ENCODE measurements at regions not wholly inside any gene's neighbourhood (a gene's known extent, or its start where the extent isn't known, plus 50 kb on each side); places are given as distances from the start of the nearest gene placed in this dataset.

GRCh38 chr4:22997358-22998224, 304.9 kb downstream of the GBA3 start:
- no peaks in the 10 kb centered on the region for H3K4me1 ChIP-seq (ENCODE audit: control insufficient read depth, insufficient read depth, low read length)
- DNase-seq (ENCODE audit: low read depth, low spot score) (no peak), ATAC-seq (no peak)
- H3K27ac ChIP-seq (ENCODE audit: low read length): no peak overlapping the region
- CTCF ChIA-PET: no interaction called here
- H3K4me3 ChIP-seq (ENCODE audit: low read depth in 2 of 2, low read length in 2 of 2): no peak overlapping the region
- in situ Hi-C loops (cut with HindIII; ENCODE audit: low pct_unique_long_range_greater_than_20kb, low sequenced_read_pairs): no loop called here
- POLR2A ChIA-PET: no interaction called here
- H3K9me3 ChIP-seq (ENCODE audit: control insufficient read depth, insufficient read depth, low read depth, low read length): no peaks in the 10 kb centered on the region
- no peaks in the 10 kb centered on the region for H3K27me3 ChIP-seq (ENCODE audit: control insufficient read depth, insufficient read depth, low read length)
- intact Hi-C loops (cut with micrococcal nuclease; ENCODE audit: unreplicated experiment): no loop called here
- TF ChIP-seq REST (IDR thresholded peaks at IDR 0.05; ENCODE audit: insufficient read depth in 1 of 2, low read depth in 2 of 2, low read length in 1 of 2) (no peak), CTCF (IDR thresholded peaks at IDR 0.05) (no peak), TCF7L2 (IDR thresholded peaks at IDR 0.05; ENCODE audit: low read depth, low read length) (no peak), POLR2AphosphoS5 (IDR thresholded peaks at IDR 0.05; ENCODE audit: low read depth, low read length) (no peak)
- BruUV-seq (replicated peaks): no TSS peak
- H3K36me3 ChIP-seq (ENCODE audit: control insufficient read depth, insufficient read depth, low read length): no peaks in the 10 kb centered on the region

- Histone ChIP-seq H3K36me3 (ENCODE audit: control insufficient read depth, insufficient read depth, low read length) (no peaks in the 10 kb centered on the region), H3K4me3 (ENCODE audit: low read depth in 2 of 2, low read length in 2 of 2) (no peak overlapping the region), H3K4me1 (ENCODE audit: control insufficient read depth, insufficient read depth, low read length) (no peaks in the 10 kb centered on the region), H3K27ac (ENCODE audit: low read length) (no peak overlapping the region), H3K27me3 (ENCODE audit: control insufficient read depth, insufficient read depth, low read length) (no peaks in the 10 kb centered on the region), H3K9me3 (ENCODE audit: control insufficient read depth, insufficient read depth, low read depth, low read length) (no peaks in the 10 kb centered on the region)
- no peak for ATAC-seq
- ChIA-PET POLR2A (no interaction called here), CTCF (no interaction called here)
- no TSS peak for BruUV-seq (replicated peaks)
- in situ Hi-C loops (cut with HindIII; ENCODE audit: low pct_unique_long_range_greater_than_20kb, low sequenced_read_pairs): no loop called here
- DNase-seq (ENCODE audit: low read depth, low spot score): no peak
- intact Hi-C loops (cut with micrococcal nuclease; ENCODE audit: unreplicated experiment): no loop called here
- TF ChIP-seq TCF7L2 (IDR thresholded peaks at IDR 0.05; ENCODE audit: low read depth, low read length) (no peak), SIN3A (IDR thresholded peaks at IDR 0.05; ENCODE audit: borderline replicate concordance, insufficient read depth, low read depth, low read length) (no peak), CTCF (IDR thresholded peaks at IDR 0.05) (no peak), REST (IDR thresholded peaks at IDR 0.05; ENCODE audit: insufficient read depth in 1 of 2, low read depth in 2 of 2, low read length in 1 of 2) (no peak), POLR2AphosphoS5 (IDR thresholded peaks at IDR 0.05; ENCODE audit: low read depth, low read length) (no peak)
Measured at GRCh38 chr4:22991576-22991975, 298.8 kb downstream of the GBA3 start.
